ENCODE measurements at regions not wholly inside any gene's neighbourhood (a gene's known extent, or its start where the extent isn't known, plus 50 kb on each side); places are given as distances from the start of the nearest gene placed in this dataset.

DNA sequence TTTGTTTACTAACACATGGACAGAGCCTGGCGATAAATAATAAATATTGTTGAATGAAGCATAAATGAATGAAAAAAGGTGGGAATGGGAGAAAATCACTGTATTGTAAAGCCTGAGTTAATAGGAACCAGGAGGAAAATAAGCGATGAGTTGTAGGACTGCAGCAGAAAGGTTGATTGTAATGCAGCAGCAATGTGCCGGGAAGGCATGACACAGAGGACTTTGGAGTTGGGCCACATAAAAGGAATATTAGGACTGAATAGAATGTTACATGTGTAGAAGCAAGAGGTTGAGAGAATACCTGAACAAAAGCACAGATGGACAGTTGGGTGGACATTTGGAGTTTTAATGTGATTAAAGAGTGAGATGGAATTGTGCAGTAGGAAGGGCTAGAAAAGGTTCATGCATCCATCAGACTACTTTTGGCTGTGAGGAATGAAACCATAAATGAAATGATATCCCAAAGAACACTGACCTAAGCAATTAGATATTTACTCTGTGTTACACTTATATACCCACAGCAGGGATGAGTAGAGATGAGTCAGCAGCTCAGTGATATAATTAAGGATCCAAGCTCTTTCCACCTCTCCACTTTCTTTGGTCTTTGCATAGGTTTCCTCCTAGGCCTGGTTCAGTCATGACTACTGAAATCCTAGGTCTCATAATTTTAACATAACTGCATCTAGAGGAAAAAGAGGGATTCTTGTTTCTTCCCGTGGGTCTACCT lies 55.4 kb downstream of the CCER1 start:
- H3K9me3 Mint-ChIP-seq: no peaks in the 10 kb centered on the region
- peaks cover 18% of the 10 kb centered on the region; the same call in 1 of the 2 replicates for H3K4me1 Mint-ChIP-seq (ENCODE audit: low read depth)
- TF ChIP-seq, protein P1, sequence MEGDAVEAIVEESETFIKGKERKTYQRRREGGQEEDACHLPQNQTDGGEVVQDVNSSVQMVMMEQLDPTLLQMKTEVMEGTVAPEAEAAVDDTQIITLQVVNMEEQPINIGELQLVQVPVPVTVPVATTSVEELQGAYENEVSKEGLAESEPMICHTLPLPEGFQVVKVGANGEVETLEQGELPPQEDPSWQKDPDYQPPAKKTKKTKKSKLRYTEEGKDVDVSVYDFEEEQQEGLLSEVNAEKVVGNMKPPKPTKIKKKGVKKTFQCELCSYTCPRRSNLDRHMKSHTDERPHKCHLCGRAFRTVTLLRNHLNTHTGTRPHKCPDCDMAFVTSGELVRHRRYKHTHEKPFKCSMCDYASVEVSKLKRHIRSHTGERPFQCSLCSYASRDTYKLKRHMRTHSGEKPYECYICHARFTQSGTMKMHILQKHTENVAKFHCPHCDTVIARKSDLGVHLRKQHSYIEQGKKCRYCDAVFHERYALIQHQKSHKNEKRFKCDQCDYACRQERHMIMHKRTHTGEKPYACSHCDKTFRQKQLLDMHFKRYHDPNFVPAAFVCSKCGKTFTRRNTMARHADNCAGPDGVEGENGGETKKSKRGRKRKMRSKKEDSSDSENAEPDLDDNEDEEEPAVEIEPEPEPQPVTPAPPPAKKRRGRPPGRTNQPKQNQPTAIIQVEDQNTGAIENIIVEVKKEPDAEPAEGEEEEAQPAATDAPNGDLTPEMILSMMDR (IDR thresholded peaks at IDR 0.05): no peak
- H3K4me3 Mint-ChIP-seq: no peak overlapping the region
- no peak overlapping the region for H3K27ac Mint-ChIP-seq
- no peaks in the 10 kb centered on the region for H3K36me3 Mint-ChIP-seq (ENCODE audit: low read depth)
- no peaks in the 10 kb centered on the region for H3K27me3 Mint-ChIP-seq (ENCODE audit: insufficient read depth)
- peak; percentile 39 for DNase-seq

- no peaks in the 10 kb centered on the region for H3K9me3 Mint-ChIP-seq
- no peak overlapping the region for H3K4me3 Mint-ChIP-seq
- TF ChIP-seq, protein P1 (IDR thresholded peaks at IDR 0.05): no peak
- no peaks in the 10 kb centered on the region for H3K27me3 Mint-ChIP-seq (ENCODE audit: insufficient read depth)
- no peak overlapping the region for H3K27ac Mint-ChIP-seq
- no peaks in the 10 kb centered on the region for H3K36me3 Mint-ChIP-seq (ENCODE audit: low read depth)
- H3K4me1 Mint-ChIP-seq (ENCODE audit: low read depth): peaks cover 18% of the 10 kb centered on the region; the same call in 1 of the 2 replicates
- no peak for DNase-seq
These were observed 57.0 kb downstream of the CCER1 start for GRCh38 chr12:90897986-90898385.

GRCh38 chr12:90897316-90897715 lies 57.7 kb downstream of the CCER1 start:
- H3K36me3 Mint-ChIP-seq (ENCODE audit: low read depth): no peaks in the 10 kb centered on the region
- no peak overlapping the region for H3K4me3 Mint-ChIP-seq
- H3K9me3 Mint-ChIP-seq: no peaks in the 10 kb centered on the region
- H3K27ac Mint-ChIP-seq: no peak overlapping the region
- no peaks in the 10 kb centered on the region for H3K27me3 Mint-ChIP-seq (ENCODE audit: insufficient read depth)
- no peak for DNase-seq
- TF ChIP-seq, protein P1 (IDR thresholded peaks at IDR 0.05): no peak
- peaks cover 18% of the 10 kb centered on the region; the same call in 1 of the 2 replicates for H3K4me1 Mint-ChIP-seq (ENCODE audit: low read depth)

DNA sequence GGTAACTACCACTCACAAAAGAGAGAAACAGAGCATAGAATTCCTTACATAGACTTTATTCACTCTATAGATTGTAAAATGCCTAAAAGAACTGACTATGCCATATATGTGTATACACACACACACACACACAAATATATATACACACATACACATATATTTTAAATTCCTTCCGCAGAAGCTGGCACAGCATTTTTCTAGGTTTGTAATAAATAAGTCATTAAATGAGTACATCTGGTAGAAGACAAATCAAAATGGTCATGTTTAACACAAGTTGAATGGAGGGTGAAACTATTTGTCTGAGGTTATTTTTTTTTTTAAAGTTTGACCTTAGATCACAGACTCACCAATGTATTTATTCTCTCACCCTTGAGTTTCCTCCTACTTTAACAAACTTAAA lies 58.2 kb downstream of the CCER1 start:
- Mint-ChIP-seq H3K27me3 (ENCODE audit: insufficient read depth) (no peaks in the 10 kb centered on the region), H3K4me1 (ENCODE audit: low read depth) (peaks cover 18% of the 10 kb centered on the region; the same call in 1 of the 2 replicates), H3K4me3 (no peak overlapping the region), H3K27ac (no peak overlapping the region), H3K36me3 (ENCODE audit: low read depth) (no peaks in the 10 kb centered on the region), H3K9me3 (no peaks in the 10 kb centered on the region)
- TF ChIP-seq, protein P1 (IDR thresholded peaks at IDR 0.05): no peak
- no peak for DNase-seq

- peak; percentile 66 for DNase-seq
- Mint-ChIP-seq H3K27ac (no peak overlapping the region), H3K27me3 (ENCODE audit: insufficient read depth) (no peaks in the 10 kb centered on the region), H3K36me3 (ENCODE audit: low read depth) (no peaks in the 10 kb centered on the region), H3K4me1 (ENCODE audit: low read depth) (peaks cover 18% of the 10 kb centered on the region; the same call in 1 of the 2 replicates), H3K4me3 (no peak overlapping the region), H3K9me3 (no peaks in the 10 kb centered on the region)
- TF ChIP-seq, protein P1 (IDR thresholded peaks at IDR 0.05): no peak
These were observed 58.8 kb downstream of the CCER1 start for GRCh38 chr12:90896164-90896563.
